SJSA1 (cell line): ENCODE measurements at regions not wholly inside any gene's neighbourhood (a gene's known extent, or its start where the extent isn't known, plus 50 kb on each side); places are given as distances from the start of the nearest gene placed in this dataset.

Experiments used
- DNase-seq, 2 experiments: peaks; one replicate each; pipeline ENCODE4 v3.0.0-alpha.2; 2015 to 2020; ENCODE audit warnings: low spot score in 2 of 2, low read depth in 1 of 2
- H3K27ac ChIP-seq: fragments of 250-450 bp; sonication (Bioruptor Pico); 2 replicates; pipeline ENCODE4 v1.5.1; 2020; ENCODE audit warnings: mild to moderate bottlenecking, moderate library complexity
- H3K27me3 ChIP-seq: fragments of 250-450 bp; sonication (Bioruptor Pico); replicated peaks from 2 replicates; pipeline ENCODE4 v1.5.1; 2020; ENCODE audit warnings: mild to moderate bottlenecking, moderate library complexity
- H3K36me3 ChIP-seq: fragments of 250-450 bp; sonication (Bioruptor Pico); 2 replicates; pipeline ENCODE4 v1.5.1; 2020; ENCODE audit warnings: mild to moderate bottlenecking
- H3K4me1 ChIP-seq: fragments of 250-450 bp; sonication (Bioruptor Pico); replicated peaks from 2 replicates; pipeline ENCODE4 v1.6.1; 2021; ENCODE audit warnings: mild to moderate bottlenecking
- H3K4me3 ChIP-seq: fragments of 250-450 bp; sonication (Bioruptor Pico); 2 replicates; pipeline ENCODE4 v1.5.1; 2020; ENCODE audit warnings: mild to moderate bottlenecking
- H3K9me3 ChIP-seq: fragments of 250-450 bp; sonication (Bioruptor Pico); replicated peaks from 2 replicates; pipeline ENCODE4 v1.5.1; 2020; ENCODE audit warnings: mild to moderate bottlenecking

- Histone ChIP-seq H3K36me3 (peaks cover 7% of the 10 kb centered on the region), H3K9me3 (peaks cover 5% of the 10 kb centered on the region; the same call in 1 of the 2 replicates), H3K27ac (peak overlapping the region; percentile 94), H3K27me3 (no peaks in the 10 kb centered on the region), H3K4me1 (peaks cover 77% of the 10 kb centered on the region), H3K4me3 (no peak overlapping the region)
- DNase-seq: peak; percentile 73 to 93
Observed at GRCh38 chr6:165092881-165093595, 216.4 kb downstream of the C6orf118 start.

GRCh38 chr6:165091121-165091785 is 218.2 kb downstream of the C6orf118 start:
- H3K4me3 ChIP-seq: no peak overlapping the region
- peak; percentile 62 to 92 for DNase-seq
- H3K36me3 ChIP-seq: peaks cover 4% of the 10 kb centered on the region; the same call in 1 of the 2 replicates
- H3K9me3 ChIP-seq: peaks cover 5% of the 10 kb centered on the region; the same call in 1 of the 2 replicates
- no peaks in the 10 kb centered on the region for H3K27me3 ChIP-seq
- H3K4me1 ChIP-seq: peaks cover 59% of the 10 kb centered on the region
- peak overlapping the region; percentile 94 for H3K27ac ChIP-seq

- Histone ChIP-seq H3K27me3 (no peaks in the 10 kb centered on the region), H3K9me3 (no peaks in the 10 kb centered on the region), H3K36me3 (no peaks in the 10 kb centered on the region; the same call in 1 of the 2 replicates), H3K4me3 (no peak overlapping the region), H3K4me1 (peaks cover 52% of the 10 kb centered on the region), H3K27ac (peak overlapping the region; percentile 94)
- DNase-seq: no peak
Observed at GRCh38 chr6:165090242-165090641, 219.2 kb downstream of the C6orf118 start.

GRCh38 chr6:165086814-165087213 is 222.6 kb downstream of the C6orf118 start:
- DNase-seq: no peak
- Histone ChIP-seq H3K36me3 (no peaks in the 10 kb centered on the region), H3K9me3 (no peaks in the 10 kb centered on the region), H3K4me1 (peaks cover 21% of the 10 kb centered on the region), H3K27ac (no peak overlapping the region), H3K4me3 (no peak overlapping the region), H3K27me3 (no peaks in the 10 kb centered on the region)

GRCh38 chr6:165082636-165083035 is 226.8 kb downstream of the C6orf118 start:
- Histone ChIP-seq H3K36me3 (no peaks in the 10 kb centered on the region), H3K4me1 (no peaks in the 10 kb centered on the region), H3K9me3 (no peaks in the 10 kb centered on the region), H3K27ac (no peak overlapping the region), H3K27me3 (no peaks in the 10 kb centered on the region), H3K4me3 (no peak overlapping the region)
- no peak for DNase-seq

- no peak for DNase-seq
- H3K36me3 ChIP-seq: no peaks in the 10 kb centered on the region
- no peak overlapping the region for H3K4me3 ChIP-seq
- H3K27me3 ChIP-seq: no peaks in the 10 kb centered on the region
- no peaks in the 10 kb centered on the region for H3K9me3 ChIP-seq
- no peak overlapping the region for H3K27ac ChIP-seq
- no peaks in the 10 kb centered on the region for H3K4me1 ChIP-seq
Observed at GRCh38 chr6:165081944-165082532, 227.4 kb downstream of the C6orf118 start.

GRCh38 chr6:165077876-165078275 is 231.5 kb downstream of the C6orf118 start:
- no peak for DNase-seq
- Histone ChIP-seq H3K9me3 (no peaks in the 10 kb centered on the region), H3K27me3 (no peaks in the 10 kb centered on the region), H3K36me3 (no peaks in the 10 kb centered on the region), H3K4me1 (0 out of 2 replicates have a peak, but pooled peaks cover 3% of the 10 kb centered on the region), H3K4me3 (no peak overlapping the region), H3K27ac (no peak overlapping the region)

GRCh38 chr6:165071906-165072305 is 237.5 kb downstream of the C6orf118 start:
- Histone ChIP-seq H3K36me3 (no peaks in the 10 kb centered on the region), H3K27me3 (no peaks in the 10 kb centered on the region), H3K9me3 (no peaks in the 10 kb centered on the region), H3K27ac (no peak overlapping the region), H3K4me3 (no peak overlapping the region), H3K4me1 (peaks cover 13% of the 10 kb centered on the region; the same call in 1 of the 2 replicates)
- no peak for DNase-seq

- peak; percentile 89 to 96 for DNase-seq
- peak overlapping the region; percentile 98 for H3K27ac ChIP-seq
Observed at GRCh38 chr6:165060720-165061119, 248.7 kb downstream of the C6orf118 start.

GRCh38 chr6:165059032-165059431 is 250.4 kb downstream of the C6orf118 start:
- H3K4me1 ChIP-seq: peaks cover 67% of the 10 kb centered on the region
- H3K36me3 ChIP-seq: peaks cover 6% of the 10 kb centered on the region; the same call in 1 of the 2 replicates
- no peaks in the 10 kb centered on the region for H3K27me3 ChIP-seq
- no peaks in the 10 kb centered on the region for H3K9me3 ChIP-seq
- no peak overlapping the region for H3K4me3 ChIP-seq
- peak; percentile 70 to 86 for DNase-seq
- peak overlapping the region; percentile 98 for H3K27ac ChIP-seq

More at GRCh38 chr6:165060720-165061119, 248.7 kb downstream of the C6orf118 start:
- peaks cover 56% of the 10 kb centered on the region for H3K4me1 ChIP-seq
- no peak overlapping the region for H3K4me3 ChIP-seq
- H3K36me3 ChIP-seq: peaks cover 6% of the 10 kb centered on the region; the same call in 1 of the 2 replicates
- no peaks in the 10 kb centered on the region for H3K9me3 ChIP-seq
- H3K27me3 ChIP-seq: no peaks in the 10 kb centered on the region

GRCh38 chr6:165056292-165056691 is 253.1 kb downstream of the C6orf118 start:
- Histone ChIP-seq H3K4me1 (peaks cover 72% of the 10 kb centered on the region), H3K4me3 (no peak overlapping the region), H3K27ac (peak overlapping the region; percentile 47), H3K27me3 (no peaks in the 10 kb centered on the region), H3K9me3 (no peaks in the 10 kb centered on the region), H3K36me3 (peaks cover 3% of the 10 kb centered on the region; the same call in 1 of the 2 replicates)
- DNase-seq: no peak

- H3K27me3 ChIP-seq: no peaks in the 10 kb centered on the region
- no peaks in the 10 kb centered on the region for H3K9me3 ChIP-seq
- no peak overlapping the region for H3K4me3 ChIP-seq
- DNase-seq: peak; percentile 83 to 87
- peak overlapping the region; percentile 47 for H3K27ac ChIP-seq
- H3K36me3 ChIP-seq: peaks cover 3% of the 10 kb centered on the region; the same call in 1 of the 2 replicates
- peaks cover 63% of the 10 kb centered on the region for H3K4me1 ChIP-seq
Observed at GRCh38 chr6:165055231-165055630, 254.2 kb downstream of the C6orf118 start.

- Histone ChIP-seq H3K4me1 (peaks cover 39% of the 10 kb centered on the region), H3K36me3 (no peaks in the 10 kb centered on the region), H3K27ac (peak overlapping the region; percentile 62), H3K4me3 (no peak overlapping the region), H3K9me3 (no peaks in the 10 kb centered on the region), H3K27me3 (no peaks in the 10 kb centered on the region)
- DNase-seq: peak; percentile 70
Observed at GRCh38 chr6:165052561-165053480, 256.6 kb downstream of the C6orf118 start.
